Peyer's patch (tissue), 4 donors: ENCODE measurements at regions not wholly inside any gene's neighbourhood (a gene's known extent, or its start where the extent isn't known, plus 50 kb on each side); places are given as distances from the start of the nearest gene placed in this dataset.

ENCODE experiments used
- DNase-seq, 3 donors: peaks; one replicate each; pipeline ENCODE4 v3.0.0-alpha.2; 2017 to 2019
- H3K27ac ChIP-seq, 4 donors: fragments of 200-600 bp; sonication (generic); one replicate each; pipeline ENCODE4 v1.5.1; 2016 to 2019
- H3K27me3 ChIP-seq, 2 donors: fragments of 200-600 bp; sonication (generic); one replicate each; pipeline ENCODE4 v1.5.1; 2019
- H3K36me3 ChIP-seq, 3 donors: fragments of 200-600 bp; sonication (generic); one replicate each; pipeline ENCODE4 v1.5.1; 2016 to 2019
- H3K4me1 ChIP-seq, 4 donors: fragments of 200-600 bp; sonication (generic); one replicate each; pipeline ENCODE4 v1.5.1; 2016 to 2019
- H3K4me3 ChIP-seq, 4 donors: fragments of 200-600 bp; sonication (generic); 1 replicate in 3 of 4; 2 replicates in 1 of 4; pipeline ENCODE4 v1.5.1; 2016 to 2019; ENCODE audit warnings: mild to moderate bottlenecking in 1 of 4
- H3K9me3 ChIP-seq, 4 donors: fragments of 200-600 bp; sonication (generic); one replicate each; pipeline ENCODE4 v1.5.1; 2016 to 2019; ENCODE audit warnings: mild to moderate bottlenecking in 1 of 4
- POLR2A ChIP-seq, 2 donors: fragments of 450-650 bp; IDR thresholded peaks; one replicate each; pipeline ENCODE4 v1.5.1; 2017; ENCODE audit warnings: antibody characterized with exemption in 2 of 2, mild to moderate bottlenecking in 2 of 2, moderate library complexity in 2 of 2
- TF ChIP-seq, protein P1 (sequence below), 6 experiments: fragments of 450-650 bp in 4 of 6; fragments of 200-600 bp in 2 of 6; sonication (generic) in 1 of 6; IDR thresholded peaks; one replicate each; pipeline ENCODE4 v1.5.1; 2017 to 2019; ENCODE audit warnings: antibody characterized with exemption in 6 of 6, mild to moderate bottlenecking in 3 of 6, moderate library complexity in 1 of 6

- H3K27me3 ChIP-seq, result no peaks in the 10 kb centered on the region
- H3K36me3 ChIP-seq, result no peaks in the 10 kb centered on the region
- DNase-seq, result no peak
- no peak overlapping the region for H3K4me3 ChIP-seq
- TF ChIP-seq, protein P1, sequence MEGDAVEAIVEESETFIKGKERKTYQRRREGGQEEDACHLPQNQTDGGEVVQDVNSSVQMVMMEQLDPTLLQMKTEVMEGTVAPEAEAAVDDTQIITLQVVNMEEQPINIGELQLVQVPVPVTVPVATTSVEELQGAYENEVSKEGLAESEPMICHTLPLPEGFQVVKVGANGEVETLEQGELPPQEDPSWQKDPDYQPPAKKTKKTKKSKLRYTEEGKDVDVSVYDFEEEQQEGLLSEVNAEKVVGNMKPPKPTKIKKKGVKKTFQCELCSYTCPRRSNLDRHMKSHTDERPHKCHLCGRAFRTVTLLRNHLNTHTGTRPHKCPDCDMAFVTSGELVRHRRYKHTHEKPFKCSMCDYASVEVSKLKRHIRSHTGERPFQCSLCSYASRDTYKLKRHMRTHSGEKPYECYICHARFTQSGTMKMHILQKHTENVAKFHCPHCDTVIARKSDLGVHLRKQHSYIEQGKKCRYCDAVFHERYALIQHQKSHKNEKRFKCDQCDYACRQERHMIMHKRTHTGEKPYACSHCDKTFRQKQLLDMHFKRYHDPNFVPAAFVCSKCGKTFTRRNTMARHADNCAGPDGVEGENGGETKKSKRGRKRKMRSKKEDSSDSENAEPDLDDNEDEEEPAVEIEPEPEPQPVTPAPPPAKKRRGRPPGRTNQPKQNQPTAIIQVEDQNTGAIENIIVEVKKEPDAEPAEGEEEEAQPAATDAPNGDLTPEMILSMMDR (IDR thresholded peaks at IDR 0.05), result no peak
- no peak for TF ChIP-seq POLR2A (IDR thresholded peaks at IDR 0.05)
- no peaks in the 10 kb centered on the region for H3K9me3 ChIP-seq
- H3K27ac ChIP-seq, result no peak overlapping the region
- H3K4me1 ChIP-seq, result no peaks in the 10 kb centered on the region
These were observed 898.3 kb upstream of the NEGR1 start for GRCh38 chr1:73180397-73181189.

- no peak for DNase-seq
- Histone ChIP-seq H3K4me1 (no peaks in the 10 kb centered on the region), H3K9me3 (no peaks in the 10 kb centered on the region), H3K27me3 (no peaks in the 10 kb centered on the region), H3K27ac (no peak overlapping the region), H3K36me3 (no peaks in the 10 kb centered on the region), H3K4me3 (no peak overlapping the region)
- TF ChIP-seq POLR2A (IDR thresholded peaks at IDR 0.05), result no peak
- TF ChIP-seq, protein P1 (IDR thresholded peaks at IDR 0.05), result no peak
These were observed 894.6 kb upstream of the NEGR1 start for GRCh38 chr1:73176902-73177301.

DNA sequence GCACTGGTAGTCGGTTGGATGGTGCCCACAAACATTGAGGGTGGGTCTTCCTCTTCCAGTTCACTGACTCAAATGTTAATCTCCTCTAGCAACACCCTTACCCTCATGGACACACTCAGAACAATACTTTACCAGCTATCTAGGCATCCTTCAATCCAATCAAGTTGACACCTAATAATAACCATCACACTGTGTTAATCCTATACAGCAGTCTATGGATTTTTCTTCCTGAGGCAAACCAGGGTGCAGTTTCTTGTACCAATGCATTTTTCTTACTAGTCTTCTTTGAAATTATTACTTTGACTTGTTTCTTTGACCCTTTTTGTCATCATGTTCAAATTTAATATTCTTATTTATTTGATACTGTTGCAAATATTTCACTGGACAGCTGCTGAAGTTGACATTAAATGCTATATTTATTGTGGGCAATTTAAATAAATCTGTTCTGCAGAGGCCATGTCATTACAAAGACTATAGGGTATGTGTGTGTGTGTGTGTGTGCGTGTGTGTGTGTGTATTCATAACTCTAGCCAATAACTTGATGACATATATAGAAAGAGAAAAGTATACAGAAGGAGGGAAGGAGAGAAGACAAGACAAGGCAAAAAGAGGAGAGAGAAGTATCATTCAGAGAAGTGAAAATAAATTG, 884.8 kb upstream of the NEGR1 start:
- no peak for TF ChIP-seq POLR2A (IDR thresholded peaks at IDR 0.05)
- TF ChIP-seq, protein P1 (IDR thresholded peaks at IDR 0.05), result no peak
- H3K4me1 ChIP-seq, result no peaks in the 10 kb centered on the region
- no peaks in the 10 kb centered on the region for H3K27me3 ChIP-seq
- no peak for DNase-seq
- no peaks in the 10 kb centered on the region for H3K36me3 ChIP-seq
- no peak overlapping the region for H3K27ac ChIP-seq
- no peak overlapping the region for H3K4me3 ChIP-seq
- no peaks in the 10 kb centered on the region for H3K9me3 ChIP-seq

GRCh38 chr1:73162564-73162963, 880.2 kb upstream of the NEGR1 start:
- Histone ChIP-seq H3K27me3 (no peaks in the 10 kb centered on the region), H3K4me3 (no peak overlapping the region)
- no peak for TF ChIP-seq POLR2A (IDR thresholded peaks at IDR 0.05)
- TF ChIP-seq, protein P1 (IDR thresholded peaks at IDR 0.05), result no peak

GRCh38 chr1:73161418-73161817, 879.1 kb upstream of the NEGR1 start:
- Histone ChIP-seq H3K36me3 (no peaks in the 10 kb centered on the region), H3K9me3 (no peaks in the 10 kb centered on the region), H3K4me3 (no peak overlapping the region), H3K27ac (no peak overlapping the region), H3K4me1 (no peaks in the 10 kb centered on the region), H3K27me3 (no peaks in the 10 kb centered on the region)
- TF ChIP-seq, protein P1 (IDR thresholded peaks at IDR 0.05), result no peak
- TF ChIP-seq POLR2A (IDR thresholded peaks at IDR 0.05), result no peak
- DNase-seq, result no peak

More at GRCh38 chr1:73162564-73162963, 880.2 kb upstream of the NEGR1 start:
- Histone ChIP-seq H3K36me3 (no peaks in the 10 kb centered on the region), H3K27ac (no peak overlapping the region), H3K9me3 (no peaks in the 10 kb centered on the region), H3K4me1 (no peaks in the 10 kb centered on the region)
- no peak for DNase-seq
